Cardiac fibroblast (primary cell): ENCODE measurements at regions not wholly inside any gene's neighbourhood (a gene's known extent, or its start where the extent isn't known, plus 50 kb on each side); places are given as distances from the start of the nearest gene placed in this dataset.

Experiments
- DNase-seq, 2 donors: peaks; one replicate each; pipeline versions ENCODE4 v3.0.0 to v3.0.0-alpha.2; 2010; ENCODE audit warnings: low read depth in 2 of 2
- H3K4me3 ChIP-seq, 2 donors: replicated peaks in 1 of 2; 1 replicate in 1 of 2; 2 replicates in 1 of 2; pipeline ENCODE4 v1.5.1; 2011; ENCODE audit warnings: low read depth in 2 of 2, low read length in 2 of 2, mild to moderate bottlenecking in 2 of 2, moderate library complexity in 1 of 2
- CTCF ChIP-seq: IDR thresholded peaks from one replicate; pipeline ENCODE4 v1.5.1; 2011; ENCODE audit warnings: low read depth, mild to moderate bottlenecking, low read length, inconsistent platforms

DNA sequence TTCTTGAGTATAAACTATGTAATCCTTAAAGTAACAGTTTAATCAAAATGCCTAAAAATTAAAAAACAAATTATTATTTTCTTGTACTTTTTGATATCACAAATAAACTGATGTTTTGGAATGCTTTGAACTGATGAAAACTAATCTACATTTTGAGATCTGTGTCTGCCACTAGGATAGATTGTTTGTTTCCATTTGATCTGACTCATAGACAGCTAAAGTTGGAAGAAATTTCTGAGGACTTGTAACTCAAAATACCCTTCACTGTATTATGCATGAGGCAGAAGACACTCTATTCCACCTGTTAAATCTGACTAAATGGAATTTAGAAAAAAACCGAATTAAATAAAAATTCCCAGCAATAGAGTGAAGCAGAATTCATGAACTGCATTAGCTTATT, 1400.0 kb upstream of the FLRT2 start:
- TF ChIP-seq CTCF: no peak
- no peak overlapping the region for H3K4me3 ChIP-seq
- DNase-seq: no peak

DNA sequence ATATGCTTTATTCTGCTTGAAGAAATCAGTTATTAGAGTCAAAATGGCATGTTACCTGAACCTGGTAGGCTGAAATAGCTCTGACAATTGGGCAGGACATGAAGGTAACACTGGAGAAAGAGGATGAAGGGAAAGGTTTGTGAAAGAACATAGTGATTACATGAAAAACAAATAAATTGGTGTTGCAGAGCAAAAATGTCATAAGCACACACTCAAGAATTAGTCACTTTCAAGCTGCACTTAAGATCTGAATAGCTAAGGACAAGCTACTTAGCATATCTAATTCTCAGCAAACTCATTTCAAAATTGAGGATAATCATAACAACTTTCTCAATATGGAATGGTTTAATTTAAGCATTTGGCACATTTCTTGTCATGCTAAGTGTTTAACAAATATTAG, 1398.0 kb upstream of the FLRT2 start:
- TF ChIP-seq CTCF: no peak
- no peak for DNase-seq
- no peak overlapping the region for H3K4me3 ChIP-seq

GRCh38 chr14:84144166-84144565, 1385.8 kb upstream of the FLRT2 start:
- TF ChIP-seq CTCF: no peak
- peak; percentile 1 to 5 for DNase-seq
- H3K4me3 ChIP-seq: no peak overlapping the region

DNA sequence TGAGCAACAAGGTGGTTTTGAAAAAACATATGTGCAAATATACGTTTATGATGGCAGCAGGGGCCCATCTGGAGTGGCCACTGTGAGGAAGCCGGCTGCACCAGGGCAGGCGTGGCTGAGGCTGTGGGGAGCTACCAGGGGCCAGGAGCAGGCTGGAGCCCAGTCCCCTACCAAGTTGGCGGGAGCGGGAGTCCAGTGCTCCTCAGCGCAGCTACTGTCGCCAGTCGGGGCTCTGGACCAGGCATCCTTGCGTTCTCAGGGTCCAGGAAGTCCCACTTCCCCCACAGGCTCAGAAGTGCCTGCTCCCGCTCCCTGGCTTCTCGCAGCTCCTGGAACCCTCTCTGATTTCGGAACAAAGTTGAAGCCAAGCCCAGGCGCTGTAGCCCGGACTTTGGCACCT, 1377.5 kb upstream of the FLRT2 start:
- TF ChIP-seq CTCF: no peak
- no peak overlapping the region for H3K4me3 ChIP-seq
- no peak for DNase-seq

DNA sequence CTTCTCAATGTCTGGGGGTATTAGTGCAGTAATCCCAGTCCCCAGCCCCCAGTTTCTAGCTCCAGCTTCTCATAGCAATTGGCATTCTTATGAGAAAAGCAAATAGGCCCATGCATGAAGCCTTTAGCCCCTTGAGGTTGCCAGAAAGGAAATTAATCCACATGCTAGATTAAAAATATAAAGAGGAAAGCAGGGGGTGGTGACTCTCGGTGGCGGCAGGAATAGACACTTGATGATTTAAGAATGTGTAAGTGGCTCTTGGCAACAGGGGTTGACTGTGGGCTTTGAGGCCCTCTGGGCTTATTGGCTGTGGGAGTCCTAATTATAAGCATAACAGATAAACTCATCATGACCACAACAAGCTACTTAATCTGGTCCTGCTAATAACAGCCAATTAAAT, 1367.3 kb upstream of the FLRT2 start:
- H3K4me3 ChIP-seq: no peak overlapping the region
- TF ChIP-seq CTCF: no peak
- DNase-seq: no peak

DNA sequence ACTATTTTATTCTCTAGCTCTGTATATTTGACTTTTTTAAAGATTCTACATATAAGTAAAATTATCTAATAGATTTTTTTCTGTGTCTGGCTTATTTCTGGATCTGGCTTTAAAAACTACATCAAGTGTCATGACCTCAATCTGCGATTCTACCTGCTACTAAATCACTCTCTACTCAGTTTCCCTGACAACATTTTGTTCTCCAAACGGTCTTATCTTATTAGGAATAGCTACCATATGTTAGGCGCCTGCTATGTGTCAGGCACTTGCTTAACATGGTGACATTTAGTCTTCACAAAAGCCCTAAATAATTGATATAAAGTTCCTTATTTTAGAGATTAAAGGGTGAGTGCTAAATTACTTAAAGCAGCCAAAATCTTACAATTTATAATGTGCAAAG, 1362.9 kb upstream of the FLRT2 start:
- no peak for DNase-seq
- TF ChIP-seq CTCF: no peak
- no peak overlapping the region for H3K4me3 ChIP-seq

GRCh38 chr14:84180336-84180735, 1349.6 kb upstream of the FLRT2 start:
- TF ChIP-seq CTCF: no peak
- H3K4me3 ChIP-seq: no peak overlapping the region
- no peak for DNase-seq
